B cell (primary cell): ENCODE measurements at regions not wholly inside any gene's neighbourhood (a gene's known extent, or its start where the extent isn't known, plus 50 kb on each side); places are given as distances from the start of the nearest gene placed in this dataset.

Source experiments
- EZH2 ChIP-seq: IDR thresholded peaks from 2 replicates; pipeline ENCODE4 v1.6.1; 2012; ENCODE audit warnings: borderline replicate concordance, low read depth, mild to moderate bottlenecking, moderate library complexity, low read length; ENCODE audit not compliant: insufficient read depth, poor library complexity, severe bottlenecking
- TF ChIP-seq, protein P1 (sequence below): fragments of 200-600 bp; IDR thresholded peaks from one replicate; pipeline ENCODE4 v1.8.0; 2022; ENCODE audit warnings: antibody characterized with exemption, mild to moderate bottlenecking

DNA sequence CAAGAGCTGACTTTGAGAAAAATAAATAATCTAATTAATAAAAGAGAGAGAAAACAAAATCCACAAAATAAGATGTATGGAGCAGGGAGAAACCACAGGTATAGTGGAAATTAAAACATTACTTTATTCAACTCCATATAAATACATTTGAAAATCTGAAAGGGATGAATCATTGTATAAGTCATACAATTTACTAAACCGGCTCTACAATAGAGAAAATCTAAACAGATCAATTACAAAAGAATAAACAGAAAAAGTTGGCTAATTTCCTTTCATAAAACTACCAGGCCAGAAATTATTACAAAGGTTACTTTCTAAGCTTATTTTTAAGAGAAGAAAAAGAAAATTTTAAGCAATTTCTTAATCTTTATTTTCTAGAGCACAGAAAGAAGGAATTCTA is 51.3 kb upstream of the DRD2 start:
- TF ChIP-seq, protein P1, sequence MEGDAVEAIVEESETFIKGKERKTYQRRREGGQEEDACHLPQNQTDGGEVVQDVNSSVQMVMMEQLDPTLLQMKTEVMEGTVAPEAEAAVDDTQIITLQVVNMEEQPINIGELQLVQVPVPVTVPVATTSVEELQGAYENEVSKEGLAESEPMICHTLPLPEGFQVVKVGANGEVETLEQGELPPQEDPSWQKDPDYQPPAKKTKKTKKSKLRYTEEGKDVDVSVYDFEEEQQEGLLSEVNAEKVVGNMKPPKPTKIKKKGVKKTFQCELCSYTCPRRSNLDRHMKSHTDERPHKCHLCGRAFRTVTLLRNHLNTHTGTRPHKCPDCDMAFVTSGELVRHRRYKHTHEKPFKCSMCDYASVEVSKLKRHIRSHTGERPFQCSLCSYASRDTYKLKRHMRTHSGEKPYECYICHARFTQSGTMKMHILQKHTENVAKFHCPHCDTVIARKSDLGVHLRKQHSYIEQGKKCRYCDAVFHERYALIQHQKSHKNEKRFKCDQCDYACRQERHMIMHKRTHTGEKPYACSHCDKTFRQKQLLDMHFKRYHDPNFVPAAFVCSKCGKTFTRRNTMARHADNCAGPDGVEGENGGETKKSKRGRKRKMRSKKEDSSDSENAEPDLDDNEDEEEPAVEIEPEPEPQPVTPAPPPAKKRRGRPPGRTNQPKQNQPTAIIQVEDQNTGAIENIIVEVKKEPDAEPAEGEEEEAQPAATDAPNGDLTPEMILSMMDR, result no peak
- TF ChIP-seq EZH2, result no peak
